OCI-LY7 (cell line): ENCODE measurements at regions not wholly inside any gene's neighbourhood (a gene's known extent, or its start where the extent isn't known, plus 50 kb on each side); places are given as distances from the start of the nearest gene placed in this dataset.

Experiments
- BruUV-seq: library from RNA; stranded (reverse); fragments of 400-500 nt; replicated peaks from 2 replicates; lab custom pipeline; 2021; lab: Mats Ljungman, UMichigan
- CTCF ChIA-PET: fragments of 300-600 bp; sonication (Branson Sonifier 250); formaldehyde crosslinking; loops from one replicate; lab custom pipeline; 2022; ENCODE audit warnings: antibody characterized with exemption; ENCODE audit not compliant: unreplicated experiment; lab: Charles Lee
- POLR2A ChIA-PET: fragments of 300-600 bp; sonication (Branson Sonifier 250); formaldehyde crosslinking; loops from one replicate; lab custom pipeline; 2022; ENCODE audit warnings: antibody characterized with exemption; lab: Charles Lee
- DNase-seq: peaks from one replicate; pipeline ENCODE4 v3.0.0-alpha.2; 2015; ENCODE audit warnings: low spot score
- H2AFZ ChIP-seq: fragments of 200-600 bp; sonication (generic), shearing (Covaris generic); 2 replicates; pipeline ENCODE4 v1.6.1; 2014; ENCODE audit warnings: mild to moderate bottlenecking, antibody characterized with exemption, low read length, moderate library complexity
- H3K27ac ChIP-seq: fragments of 200-600 bp; sonication (generic); 2 replicates; pipeline ENCODE4 v1.5.1; 2014; ENCODE audit warnings: mixed run types, low read depth, mild to moderate bottlenecking, moderate library complexity, low read length, inconsistent platforms; ENCODE audit not compliant: poor library complexity, severe bottlenecking
- H3K36me3 ChIP-seq: fragments of 200-600 bp; sonication (generic); 2 replicates; pipeline ENCODE4 v1.6.1; 2014; ENCODE audit warnings: mild to moderate bottlenecking, antibody characterized with exemption, low read length, moderate library complexity, mixed read lengths; ENCODE audit not compliant: insufficient read depth
- H3K4me1 ChIP-seq: fragments of 200-600 bp; sonication (generic); 2 replicates; pipeline ENCODE4 v1.5.1; 2014; ENCODE audit warnings: mild to moderate bottlenecking, low read length; ENCODE audit not compliant: insufficient read depth, poor library complexity, severe bottlenecking
- H3K4me2 ChIP-seq: fragments of 200-600 bp; sonication (generic); 2 replicates; pipeline ENCODE4 v1.6.1; 2014; ENCODE audit warnings: mild to moderate bottlenecking, low read length
- H3K4me3 ChIP-seq: fragments of 200-600 bp; sonication (generic); 2 replicates; pipeline ENCODE4 v1.5.1; 2014; ENCODE audit warnings: mild to moderate bottlenecking, low read depth, low read length; ENCODE audit not compliant: poor library complexity, severe bottlenecking
- H3K79me2 ChIP-seq: fragments of 200-600 bp; sonication (generic); 2 replicates; pipeline ENCODE4 v1.6.1; 2016; ENCODE audit warnings: low read depth, mild to moderate bottlenecking, low read length, moderate library complexity, mixed read lengths; ENCODE audit not compliant: insufficient read depth
- H3K9me2 ChIP-seq: fragments of 200-600 bp; sonication (generic); 2 replicates; pipeline ENCODE4 v1.6.1; 2016; ENCODE audit warnings: mild to moderate bottlenecking, low read length, mixed read lengths; ENCODE audit not compliant: insufficient read depth
- H3K9me3 ChIP-seq: fragments of 200-600 bp; sonication (generic); 2 replicates; pipeline ENCODE4 v1.6.1; 2014; ENCODE audit warnings: mild to moderate bottlenecking, mixed run types, low read length, mixed read lengths
- H4K20me1 ChIP-seq: fragments of 200-600 bp; sonication (generic); 2 replicates; pipeline ENCODE4 v1.6.1; 2014; ENCODE audit warnings: mild to moderate bottlenecking, antibody characterized with exemption, low read length, moderate library complexity, mixed read lengths; ENCODE audit not compliant: insufficient read depth
- EZH2phosphoT487 ChIP-seq: fragments of 200-600 bp; sonication (generic); IDR thresholded peaks from 2 replicates; pipeline ENCODE4 v1.6.1; 2018; ENCODE audit warnings: low read depth, borderline replicate concordance, mild to moderate bottlenecking, mixed run types, antibody characterized with exemption, low read length, moderate library complexity, mixed read lengths
- intact Hi-C: fragments of 100-400 bp; cut with micrococcal nuclease; formaldehyde crosslinking; loops from one replicate; pipeline ENCODE4 v1.10.0; 2022; ENCODE audit not compliant: unreplicated experiment
- TF ChIP-seq, protein P1 (sequence below): fragments of 200-600 bp; sonication (generic); conservative IDR thresholded peaks from 2 replicates; pipeline ENCODE4 v1.5.1; 2014; ENCODE audit warnings: mild to moderate bottlenecking, antibody characterized with exemption, low read length, moderate library complexity, mixed read lengths

DNA sequence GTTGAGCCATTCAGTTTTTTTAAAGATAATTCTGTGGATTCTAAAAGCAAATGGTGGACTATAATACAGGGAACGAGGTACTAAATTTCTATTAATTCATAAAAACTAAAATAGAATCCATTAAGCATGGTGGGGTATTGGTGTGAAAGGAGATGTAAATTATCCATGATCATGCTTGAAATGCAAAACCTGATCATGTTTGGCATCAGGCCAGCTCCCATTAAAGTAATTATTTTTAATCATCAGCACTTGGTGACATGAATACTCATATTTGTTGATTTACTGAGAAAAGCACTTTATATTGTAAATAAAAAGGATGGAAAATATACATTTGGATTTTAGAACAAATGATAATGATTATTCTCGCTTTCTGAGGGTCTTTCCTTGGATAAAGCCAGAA is 232.3 kb upstream of the MEIS1 start:
- BruUV-seq = no TSS peak
- Histone ChIP-seq H3K4me3 (no peak overlapping the region), H2AFZ (no peak overlapping the region), H3K27ac (no peak overlapping the region), H4K20me1 (no peaks in the 10 kb centered on the region), H3K9me3 (no peaks in the 10 kb centered on the region), H3K4me2 (no peak overlapping the region), H3K36me3 (no peaks in the 10 kb centered on the region), H3K9me2 (no peaks in the 10 kb centered on the region), H3K79me2 (no peaks in the 10 kb centered on the region), H3K4me1 (no peaks in the 10 kb centered on the region)
- CTCF ChIA-PET = no interaction called here
- POLR2A ChIA-PET = no interaction called here
- TF ChIP-seq EZH2phosphoT487 = no peak
- TF ChIP-seq, protein P1, sequence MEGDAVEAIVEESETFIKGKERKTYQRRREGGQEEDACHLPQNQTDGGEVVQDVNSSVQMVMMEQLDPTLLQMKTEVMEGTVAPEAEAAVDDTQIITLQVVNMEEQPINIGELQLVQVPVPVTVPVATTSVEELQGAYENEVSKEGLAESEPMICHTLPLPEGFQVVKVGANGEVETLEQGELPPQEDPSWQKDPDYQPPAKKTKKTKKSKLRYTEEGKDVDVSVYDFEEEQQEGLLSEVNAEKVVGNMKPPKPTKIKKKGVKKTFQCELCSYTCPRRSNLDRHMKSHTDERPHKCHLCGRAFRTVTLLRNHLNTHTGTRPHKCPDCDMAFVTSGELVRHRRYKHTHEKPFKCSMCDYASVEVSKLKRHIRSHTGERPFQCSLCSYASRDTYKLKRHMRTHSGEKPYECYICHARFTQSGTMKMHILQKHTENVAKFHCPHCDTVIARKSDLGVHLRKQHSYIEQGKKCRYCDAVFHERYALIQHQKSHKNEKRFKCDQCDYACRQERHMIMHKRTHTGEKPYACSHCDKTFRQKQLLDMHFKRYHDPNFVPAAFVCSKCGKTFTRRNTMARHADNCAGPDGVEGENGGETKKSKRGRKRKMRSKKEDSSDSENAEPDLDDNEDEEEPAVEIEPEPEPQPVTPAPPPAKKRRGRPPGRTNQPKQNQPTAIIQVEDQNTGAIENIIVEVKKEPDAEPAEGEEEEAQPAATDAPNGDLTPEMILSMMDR = no peak
- DNase-seq = no peak
- intact Hi-C loops = no loop called here

DNA sequence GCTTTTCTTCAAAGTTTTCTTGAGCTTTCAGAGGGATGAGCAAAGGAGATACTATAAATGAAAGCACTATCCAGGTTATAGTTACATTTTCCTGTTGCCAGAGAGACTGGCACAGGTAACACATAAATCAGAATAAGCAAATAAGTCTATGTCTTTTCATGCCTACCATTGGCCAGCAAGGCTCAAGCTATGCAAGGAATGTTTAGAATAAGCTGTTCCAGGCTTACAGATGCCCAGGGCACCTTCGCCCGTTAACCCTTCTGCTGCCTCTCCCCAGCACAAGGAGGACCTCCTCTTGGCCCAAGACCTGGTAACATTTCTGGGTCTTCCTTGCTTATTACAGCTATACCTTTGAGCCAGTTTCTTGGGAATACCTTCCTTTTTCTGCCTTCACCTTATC is 233.7 kb upstream of the MEIS1 start:
- no peaks in the 10 kb centered on the region for H3K79me2 ChIP-seq
- H3K27ac ChIP-seq = no peak overlapping the region
- no peak for DNase-seq
- no peaks in the 10 kb centered on the region for H3K4me1 ChIP-seq
- no peak overlapping the region for H3K4me2 ChIP-seq
- intact Hi-C loops = no loop called here
- H3K4me3 ChIP-seq = no peak overlapping the region
- CTCF ChIA-PET = no interaction called here
- no peaks in the 10 kb centered on the region for H3K9me3 ChIP-seq
- H3K36me3 ChIP-seq = no peaks in the 10 kb centered on the region
- no peaks in the 10 kb centered on the region for H4K20me1 ChIP-seq
- H3K9me2 ChIP-seq = no peaks in the 10 kb centered on the region
- no peak overlapping the region for H2AFZ ChIP-seq
- POLR2A ChIA-PET = no interaction called here
- TF ChIP-seq, protein P1 = no peak
- TF ChIP-seq EZH2phosphoT487 = no peak
- no TSS peak for BruUV-seq

DNA sequence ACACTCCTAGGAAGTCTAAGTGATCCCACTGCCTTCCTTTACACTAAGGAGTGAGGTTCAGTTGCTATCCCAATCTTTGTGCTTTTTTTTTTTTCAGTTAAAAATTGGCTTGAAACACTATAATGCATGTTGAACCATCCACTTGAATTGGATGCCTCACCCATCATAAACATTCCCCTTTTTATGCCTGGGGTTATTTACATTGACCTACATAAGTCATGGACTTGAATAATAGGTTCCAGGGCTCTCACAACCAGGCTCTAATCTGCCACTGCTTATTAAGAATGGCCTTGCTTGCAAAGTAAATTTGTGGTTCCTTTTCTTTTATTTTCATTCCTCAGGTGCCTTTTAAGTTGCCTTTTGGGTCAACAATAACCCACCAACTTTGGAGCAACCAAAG is 236.1 kb upstream of the MEIS1 start:
- Histone ChIP-seq H4K20me1 (no peaks in the 10 kb centered on the region), H3K4me3 (no peak overlapping the region), H3K4me2 (no peak overlapping the region), H3K36me3 (no peaks in the 10 kb centered on the region), H2AFZ (no peak overlapping the region), H3K9me2 (no peaks in the 10 kb centered on the region), H3K27ac (no peak overlapping the region), H3K4me1 (no peaks in the 10 kb centered on the region), H3K79me2 (no peaks in the 10 kb centered on the region), H3K9me3 (no peaks in the 10 kb centered on the region)
- DNase-seq = no peak
- ChIA-PET POLR2A (no interaction called here), CTCF (no interaction called here)
- TF ChIP-seq, protein P1 = no peak
- no peak for TF ChIP-seq EZH2phosphoT487
- no TSS peak for BruUV-seq
- intact Hi-C loops = no loop called here
